HG03175 (cell line): ENCODE measurements at regions not wholly inside any gene's neighbourhood (a gene's known extent, or its start where the extent isn't known, plus 50 kb on each side); places are given as distances from the start of the nearest gene placed in this dataset.
"Not testable (repeated sequence)": the region's sequence is repeated elsewhere in the genome, so short reads cannot be mapped to it uniquely, and the experiment has no call there.

Source experiments
- ATAC-seq: cut with Tn5 transposase; IDR thresholded peaks from one replicate; pipeline ENCODE4 v1.9.1; 2021; ENCODE audit warnings: mild to moderate bottlenecking, moderate library complexity; ENCODE audit not compliant: unreplicated experiment

DNA sequence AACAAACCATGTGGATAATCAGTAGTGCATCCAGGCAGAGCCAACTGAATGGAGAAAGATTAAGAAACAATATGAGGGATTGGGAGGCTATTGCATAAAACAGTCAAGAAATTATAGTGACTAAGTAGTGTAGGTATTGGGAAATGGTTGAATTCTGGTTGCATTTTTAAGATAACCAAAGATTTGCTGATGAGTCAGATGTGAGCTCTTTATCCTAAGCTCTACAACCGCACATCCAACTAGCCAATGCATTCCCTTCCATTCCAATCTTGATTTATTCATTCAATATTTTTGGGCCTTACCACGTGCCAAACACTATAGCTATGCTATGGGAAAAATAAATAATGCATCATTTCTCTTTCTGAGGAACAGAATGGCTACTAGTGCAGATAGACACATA lies 524.5 kb upstream of the RGMB start:
- ATAC-seq = no peak

DNA sequence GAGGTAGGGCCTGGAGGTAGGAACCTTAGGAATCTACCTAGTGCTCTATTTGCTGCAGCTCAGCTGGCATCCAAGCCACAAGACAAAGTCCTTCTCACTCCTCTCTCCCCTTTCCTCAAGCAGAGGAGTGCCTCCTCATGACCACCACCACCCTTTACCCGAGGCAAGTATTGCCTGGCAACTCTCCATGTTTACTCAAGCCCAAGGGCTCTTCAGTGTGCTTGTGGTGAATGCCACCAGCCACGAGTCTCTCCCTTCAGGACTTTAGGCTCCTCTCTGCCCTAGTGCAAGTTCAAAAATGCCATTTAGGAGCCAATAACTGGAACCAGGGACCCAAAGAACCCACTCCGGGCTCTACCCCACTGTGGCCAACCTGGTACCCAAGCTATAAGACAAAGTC lies 514.5 kb upstream of the RGMB start:
- no peak for ATAC-seq

DNA sequence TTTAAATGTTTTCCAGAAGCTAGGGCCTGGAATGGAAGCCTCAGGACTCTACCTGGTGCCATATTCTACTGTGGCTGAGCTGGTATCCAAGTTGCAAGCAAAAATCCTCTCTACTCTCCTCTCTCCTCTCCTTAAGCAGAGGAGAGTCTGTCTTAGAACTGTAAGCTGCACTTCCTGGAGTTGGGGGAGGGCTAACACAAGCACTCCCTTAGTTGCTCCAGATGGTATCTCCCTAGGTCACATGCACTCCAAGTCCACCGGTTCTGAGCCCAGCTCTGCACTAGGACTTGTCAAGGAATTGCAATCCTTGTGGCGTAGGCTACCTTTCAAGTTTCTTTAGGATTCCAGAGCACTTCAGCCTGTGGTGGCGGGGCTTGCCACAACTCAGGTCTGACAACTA lies 513.9 kb upstream of the RGMB start:
- no peak for ATAC-seq

DNA sequence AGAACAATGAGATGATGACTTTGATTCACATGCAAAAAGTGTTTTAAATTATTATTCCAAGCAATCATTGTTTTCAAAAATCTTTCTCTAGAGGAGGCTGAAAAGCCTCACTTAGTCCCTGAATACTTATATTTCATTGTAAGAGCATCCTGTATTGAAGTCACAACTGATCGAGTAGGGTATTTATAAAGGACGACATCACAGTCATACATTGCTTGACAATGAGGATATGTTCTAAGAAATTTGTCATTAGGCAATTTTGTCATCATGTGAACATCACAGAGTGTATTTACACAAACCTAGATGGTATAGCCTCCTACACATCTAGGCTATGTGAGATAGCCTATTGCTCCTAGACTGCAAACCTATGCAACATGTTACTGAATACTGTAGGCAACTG lies 510.4 kb upstream of the RGMB start:
- no peak for ATAC-seq

DNA sequence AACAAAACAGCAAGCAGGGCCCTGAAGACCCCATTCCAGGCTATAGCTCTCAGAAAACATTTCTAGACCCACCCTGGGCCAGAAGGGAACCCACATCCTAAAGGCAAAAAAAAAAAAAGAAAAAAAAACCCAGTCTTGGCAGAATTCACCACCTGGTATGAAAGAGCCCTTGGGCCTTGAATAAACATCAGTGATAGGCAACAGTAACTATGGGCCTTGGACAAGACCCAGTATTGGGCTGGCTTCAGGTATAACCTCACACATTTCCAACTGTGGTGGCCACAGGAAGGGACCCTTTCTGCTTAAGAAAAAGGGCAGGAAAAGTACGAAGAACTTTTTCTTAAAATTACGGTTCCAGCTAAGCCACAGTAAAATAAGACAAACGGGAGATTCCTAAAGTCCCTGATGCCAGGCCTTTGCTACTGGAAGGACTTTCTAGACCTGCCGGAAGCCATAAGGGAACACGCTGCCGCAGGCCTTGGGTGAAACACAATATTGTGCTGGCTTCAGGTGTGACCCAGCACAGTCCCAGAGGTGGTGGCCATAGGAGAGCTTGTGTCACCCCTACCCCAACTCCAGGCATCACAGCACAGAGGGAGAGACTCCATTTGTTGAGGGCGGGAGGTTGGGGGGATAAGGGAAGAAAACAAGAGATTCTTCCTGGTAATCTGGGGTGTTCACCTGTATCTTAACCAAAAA lies 505.2 kb upstream of the RGMB start:
- no peak for ATAC-seq

DNA sequence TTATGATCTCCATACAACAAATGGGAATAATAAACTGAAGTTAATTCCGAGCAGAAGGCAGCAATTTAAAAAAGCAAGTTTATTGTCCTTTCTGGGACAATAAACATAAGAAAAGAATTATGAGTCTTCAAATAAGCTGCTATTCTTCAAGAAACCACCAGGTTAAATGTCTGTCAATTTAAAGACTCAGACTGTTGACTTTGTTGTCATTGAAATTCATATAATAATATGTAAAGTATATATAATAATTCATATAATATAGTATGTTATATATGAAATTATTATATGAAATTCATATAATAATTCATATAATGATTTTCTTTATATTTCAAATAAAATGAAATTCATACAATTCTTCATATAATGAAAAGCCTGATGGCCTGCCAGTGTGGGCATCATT lies 497.5 kb upstream of the RGMB start:
- ATAC-seq = no peak

DNA sequence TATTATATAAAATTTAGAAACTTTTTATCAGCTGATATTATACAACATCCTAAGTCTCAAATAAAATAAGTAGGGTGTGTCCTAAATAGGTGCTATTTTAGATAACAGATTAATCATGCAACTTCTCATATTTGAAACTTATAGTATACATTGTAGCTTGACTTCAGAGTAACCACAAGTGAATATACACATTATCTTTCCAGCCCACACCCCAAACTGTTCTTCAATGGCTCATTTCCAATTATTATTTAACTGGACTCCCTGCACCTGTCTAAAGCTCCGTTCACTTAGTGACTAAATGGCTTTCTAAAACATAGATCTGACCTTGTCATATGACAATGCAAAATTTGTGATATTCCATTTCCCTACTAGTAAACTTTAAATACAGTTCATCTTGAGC lies 490.9 kb upstream of the RGMB start:
- no peak for ATAC-seq

DNA sequence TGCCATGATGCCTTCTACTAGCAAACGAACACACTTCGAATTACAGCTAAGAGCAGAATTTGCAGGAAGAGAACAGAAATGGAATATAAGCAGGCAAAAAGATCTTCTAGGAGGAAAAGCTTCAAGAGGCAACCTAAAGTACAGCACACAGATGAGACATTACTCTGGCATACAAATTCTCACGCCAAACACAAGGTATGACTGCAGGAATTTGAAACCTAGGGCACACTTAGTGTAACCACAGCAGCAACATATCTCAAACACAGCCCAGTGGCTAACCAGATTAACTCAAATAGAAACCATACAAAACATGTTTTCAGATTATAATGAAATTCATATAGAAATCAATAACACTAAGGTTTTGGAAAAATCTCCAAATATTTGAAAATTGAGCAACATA lies 481.0 kb upstream of the RGMB start:
- ATAC-seq = no peak

DNA sequence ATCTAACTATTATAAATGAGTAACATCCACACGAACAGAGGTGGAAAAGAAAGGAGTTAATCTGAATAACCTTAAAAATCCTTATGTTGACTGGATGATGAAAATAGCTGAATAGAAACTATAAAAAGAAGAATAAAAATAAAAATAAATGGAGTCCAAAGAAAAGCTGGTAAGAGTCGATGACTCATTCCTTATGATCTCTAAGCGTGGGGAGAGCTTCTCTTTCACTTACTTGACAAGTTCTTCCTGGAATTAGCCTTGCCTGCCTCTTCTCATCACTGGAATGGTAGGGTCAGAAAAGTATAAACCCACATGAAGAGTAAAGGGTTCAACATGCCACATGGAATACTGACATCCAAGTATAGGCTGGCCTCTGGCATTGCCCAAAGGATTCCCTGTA lies 477.0 kb upstream of the RGMB start:
- ATAC-seq = no peak

DNA sequence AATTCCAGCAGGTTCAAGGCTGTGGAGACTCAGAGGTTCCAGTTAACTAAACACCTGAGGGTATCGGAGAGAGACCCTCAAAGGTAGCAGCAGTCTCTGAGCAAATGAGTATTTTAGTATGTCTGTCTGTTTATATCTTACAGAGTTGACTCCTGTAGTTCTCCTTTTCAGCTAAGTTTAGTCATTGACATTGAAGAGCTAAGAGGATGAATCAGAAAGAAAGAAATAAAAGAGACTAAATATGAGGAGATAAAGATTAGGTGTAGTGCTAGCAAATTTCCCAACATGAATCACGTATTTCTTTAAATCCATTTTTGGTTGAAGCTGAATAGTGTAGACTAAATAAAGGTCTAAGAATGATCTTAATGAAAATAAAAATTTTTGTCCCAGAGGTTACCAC lies 474.0 kb upstream of the RGMB start:
- ATAC-seq = no peak

DNA sequence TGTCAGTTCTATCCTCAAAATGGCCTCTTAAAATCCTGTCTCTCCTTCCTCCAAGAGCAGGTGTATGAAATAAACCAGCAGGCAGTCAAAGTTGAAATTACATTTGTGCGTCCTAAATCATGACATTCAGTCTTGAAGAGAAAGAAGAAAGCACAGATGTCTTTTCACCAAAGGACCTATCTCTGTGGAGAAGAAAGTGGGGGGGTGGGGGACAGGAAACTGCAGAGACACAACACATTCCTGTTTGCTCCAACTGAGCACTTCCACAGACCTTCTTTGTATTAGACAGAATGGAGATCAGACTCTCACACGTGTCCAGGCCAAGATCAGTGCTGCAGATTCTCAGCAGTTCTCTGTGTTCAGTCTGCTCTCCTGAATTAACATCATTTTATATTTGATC lies 471.9 kb upstream of the RGMB start:
- ATAC-seq = no peak

DNA sequence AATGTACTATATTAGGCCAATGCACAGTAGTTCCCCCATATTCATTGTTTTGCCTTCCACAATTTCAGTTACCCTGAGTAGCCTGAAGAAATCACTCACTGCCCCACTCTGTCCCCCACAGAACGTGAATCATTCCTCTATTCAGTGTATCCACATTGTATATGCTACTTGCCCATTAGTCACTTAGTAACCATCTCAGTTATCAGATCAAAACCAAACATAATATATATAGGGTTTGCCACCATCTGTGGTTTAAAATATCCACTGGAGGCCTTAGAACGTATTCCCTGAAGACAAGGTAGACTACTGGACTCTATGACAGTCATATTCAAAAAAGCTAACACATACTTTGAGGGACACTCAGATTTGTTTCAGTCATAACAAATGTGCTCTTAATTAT lies 465.7 kb upstream of the RGMB start:
- no peak for ATAC-seq

DNA sequence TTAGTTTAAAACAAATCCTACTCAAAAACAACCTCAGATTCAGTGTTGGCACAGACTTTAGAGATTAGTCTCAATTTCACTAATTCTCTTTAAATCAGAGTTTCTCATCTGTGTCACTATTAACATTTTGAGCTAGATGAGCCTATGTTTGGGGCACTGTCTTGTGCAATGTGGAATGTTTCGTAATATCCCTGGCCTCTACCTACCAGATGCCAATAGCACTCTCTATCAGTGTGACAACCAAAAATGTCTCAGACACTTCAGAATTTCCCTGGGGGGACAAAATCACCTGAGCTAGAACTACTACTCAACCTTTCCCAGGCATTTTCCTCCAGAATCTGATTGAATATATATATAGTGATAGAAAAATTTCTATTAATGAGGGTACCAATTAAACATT lies 465.2 kb upstream of the RGMB start:
- ATAC-seq = no peak

DNA sequence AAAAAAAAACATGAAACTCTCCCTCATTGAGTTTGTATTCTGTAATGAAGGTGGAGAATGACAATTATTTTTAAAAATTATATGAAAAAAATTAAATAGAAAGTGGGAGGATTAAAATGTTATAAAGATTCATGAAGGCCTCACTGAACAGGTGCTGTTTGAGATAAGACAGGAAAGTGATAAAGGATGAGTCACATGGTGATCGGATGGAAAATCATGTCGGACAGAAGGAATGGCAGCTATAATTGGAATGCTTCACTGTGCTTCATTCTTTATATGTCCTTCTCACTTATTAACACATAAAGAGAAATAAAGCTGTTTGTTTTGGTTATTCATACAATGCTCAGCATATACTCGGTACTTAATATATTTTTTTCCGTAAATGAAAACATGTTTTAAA lies 464.5 kb upstream of the RGMB start:
- no peak for ATAC-seq

DNA sequence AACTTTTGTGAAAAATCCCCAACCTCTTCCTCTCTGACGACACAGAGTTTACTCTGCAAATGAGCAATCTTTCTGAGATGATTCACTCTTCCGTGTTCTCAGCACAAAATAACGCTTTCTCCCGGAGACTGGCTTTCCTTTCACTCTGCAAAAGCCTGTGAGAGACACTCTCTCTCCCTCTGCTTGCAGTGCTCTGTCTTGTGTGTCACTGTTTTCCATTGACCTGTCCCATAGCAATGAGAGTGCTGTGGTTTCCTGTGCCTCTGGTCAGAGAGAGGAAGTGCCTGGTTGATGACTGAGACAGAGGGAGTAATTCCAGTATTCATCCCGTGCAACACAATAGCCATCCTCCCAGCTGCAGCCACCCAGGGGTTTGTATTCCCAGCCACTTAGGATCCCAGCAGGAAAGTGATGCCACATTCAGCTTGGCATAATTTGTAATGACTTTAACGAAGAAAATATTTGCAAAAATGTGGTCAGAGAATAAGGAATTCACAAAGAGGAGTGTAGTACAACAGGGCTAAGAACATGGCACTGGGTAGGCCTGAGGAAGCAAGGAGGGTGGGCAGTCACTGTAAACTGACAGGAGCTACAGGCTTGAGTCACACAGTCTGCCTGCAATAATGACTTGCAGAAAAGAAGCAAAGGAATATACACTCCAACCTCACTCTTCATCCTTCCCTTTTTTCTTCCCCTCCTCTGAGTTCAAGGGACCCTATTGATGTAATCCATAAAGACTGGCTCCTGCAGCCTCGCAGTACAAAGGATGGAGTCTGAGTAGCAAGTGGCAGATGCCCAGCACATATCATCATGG lies 463.5 kb upstream of the RGMB start:
- peak; percentile 71 for ATAC-seq

DNA sequence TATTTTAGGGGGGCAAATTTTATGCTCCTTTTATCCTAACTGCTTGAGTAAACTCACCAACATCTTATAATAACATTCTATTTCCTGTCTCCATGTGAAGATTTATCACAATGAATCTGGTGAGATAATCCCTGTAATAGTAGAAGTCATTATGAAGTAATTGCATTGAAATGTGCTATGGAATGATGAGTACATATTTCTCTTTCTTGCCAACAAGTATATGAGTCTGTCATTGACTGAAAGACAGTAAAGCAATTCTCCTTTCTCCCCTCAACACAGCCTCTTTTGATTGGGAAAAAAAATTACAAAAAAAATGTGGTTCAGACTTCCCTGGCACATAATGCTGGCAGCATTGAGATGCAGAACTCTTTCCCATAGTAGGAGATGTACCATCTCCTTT lies 459.2 kb upstream of the RGMB start:
- ATAC-seq = no peak

DNA sequence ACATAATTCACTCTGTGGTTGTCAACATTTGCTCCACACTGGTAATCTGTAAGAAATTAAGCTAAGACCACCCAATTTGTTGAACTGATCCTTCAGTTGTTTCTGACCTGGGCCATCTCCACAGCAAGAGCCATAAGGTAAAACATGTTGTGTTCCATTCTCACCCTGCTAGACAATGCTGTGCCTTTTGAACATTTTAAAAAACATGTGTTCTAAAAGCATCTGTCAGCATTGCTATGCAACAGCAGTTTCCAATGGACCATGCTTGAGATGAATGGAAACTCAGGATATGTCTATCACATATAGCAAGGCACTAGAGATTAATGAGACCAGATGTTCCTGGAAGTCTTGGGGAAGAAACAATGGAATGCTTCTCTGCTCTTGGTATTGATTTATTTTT lies 455.1 kb upstream of the RGMB start:
- ATAC-seq = no peak

DNA sequence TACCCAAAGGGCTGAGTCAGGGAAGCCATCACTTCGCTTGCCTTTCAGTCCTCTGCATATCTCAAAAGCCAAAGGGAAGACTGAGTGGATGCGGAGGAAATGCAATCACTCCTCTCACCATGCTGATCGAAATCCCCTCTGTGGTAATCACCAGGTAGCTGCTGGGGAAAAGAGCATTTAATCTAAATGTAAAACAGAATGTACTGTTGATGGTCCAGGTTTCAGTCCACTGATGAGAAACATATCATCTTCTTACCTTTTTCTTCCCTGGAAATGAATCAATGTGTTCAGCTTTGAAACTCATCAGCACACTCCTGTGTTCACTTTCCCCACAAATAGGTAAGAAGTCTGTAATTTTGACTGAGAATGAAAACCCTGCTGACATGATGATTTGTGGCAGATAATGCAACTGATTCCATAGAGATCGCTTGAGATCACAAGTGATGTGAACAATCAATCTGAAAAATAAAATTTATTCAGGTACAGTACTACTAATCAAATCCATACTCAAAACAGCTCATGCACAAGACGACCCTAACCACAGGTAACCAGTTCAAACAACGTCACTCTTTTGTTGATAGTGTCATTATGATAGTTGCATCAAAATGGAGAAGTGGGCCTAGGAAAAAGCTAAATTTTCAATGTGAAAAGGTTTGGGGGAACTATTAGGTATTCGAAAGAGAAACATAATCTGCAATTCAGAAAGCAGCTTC lies 454.0 kb upstream of the RGMB start:
- no peak for ATAC-seq

DNA sequence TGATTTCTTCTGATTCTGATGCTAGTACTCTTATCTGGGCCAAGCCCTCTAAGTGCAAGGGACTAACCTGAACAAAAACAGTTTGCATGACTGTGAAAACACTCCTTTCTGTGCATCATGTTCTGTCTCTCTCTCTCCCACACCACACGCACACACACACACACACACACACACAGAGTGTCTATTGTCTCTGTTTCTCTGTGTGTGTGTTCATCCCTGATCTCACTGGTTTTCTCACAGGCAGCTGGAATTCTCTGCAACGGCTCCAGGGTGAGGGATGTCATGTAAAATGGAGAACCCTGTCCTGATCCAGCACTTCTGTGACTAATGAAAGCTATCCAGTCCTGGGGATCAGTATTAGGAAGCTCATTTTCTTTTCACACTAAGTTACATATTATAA lies 453.1 kb upstream of the RGMB start:
- ATAC-seq = no peak

DNA sequence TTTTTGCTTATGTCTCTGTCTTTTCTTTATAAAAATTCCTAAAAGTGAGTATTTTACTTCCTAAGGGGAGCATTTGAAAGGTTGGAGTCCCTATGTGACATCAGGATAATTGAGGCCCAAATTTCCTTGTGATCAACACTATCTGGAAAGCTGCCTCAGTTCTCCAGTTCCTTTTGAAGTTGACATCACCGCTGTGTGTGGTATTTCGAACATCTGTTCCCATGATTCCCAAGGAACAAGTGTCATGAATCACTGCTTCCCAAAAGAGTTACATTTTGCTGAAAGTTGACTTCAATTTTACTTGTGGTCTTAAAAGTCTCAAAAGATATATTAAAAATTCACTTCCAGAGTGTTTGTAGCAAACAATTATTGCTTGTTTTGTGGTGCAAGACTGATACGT lies 452.1 kb upstream of the RGMB start:
- no peak for ATAC-seq

DNA sequence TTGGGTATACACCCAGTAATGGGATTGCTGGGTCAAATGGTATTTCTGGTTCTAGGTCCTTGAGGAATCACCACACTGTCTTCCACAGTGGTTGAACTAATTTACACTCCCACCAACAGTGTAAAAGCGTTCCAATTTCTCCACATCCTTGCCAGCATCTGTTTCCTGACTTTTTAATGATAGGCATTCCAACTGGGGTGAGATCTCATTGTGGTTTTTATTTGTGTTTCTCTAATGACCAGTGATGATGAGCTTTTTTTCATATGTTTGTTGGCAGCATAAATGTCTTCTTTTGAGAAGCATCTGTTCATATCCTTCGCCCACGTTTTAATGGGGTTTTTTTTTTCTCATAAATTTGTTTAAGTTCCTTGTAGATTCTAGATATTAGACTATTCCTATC lies 448.3 kb upstream of the RGMB start:
- ATAC-seq = not testable (repeated sequence)

DNA sequence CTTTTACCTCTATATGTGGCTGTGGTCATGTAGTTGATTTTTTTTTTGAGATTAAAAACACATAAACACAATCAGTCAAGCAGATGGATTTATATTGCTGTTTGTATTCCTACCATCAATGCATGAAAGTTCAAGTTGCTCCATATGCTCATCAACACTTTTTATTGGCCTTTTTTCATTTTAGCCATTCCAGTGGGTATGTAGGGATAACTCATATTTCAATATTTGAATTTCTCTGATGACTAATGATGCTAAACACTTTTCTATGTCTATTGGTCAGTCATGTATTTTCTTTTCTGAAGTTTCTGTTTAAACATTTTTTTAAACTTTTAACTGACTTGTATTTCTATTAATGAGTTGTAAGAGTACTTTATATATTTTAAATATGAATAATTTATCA lies 445.4 kb upstream of the RGMB start:
- ATAC-seq = no peak
